Hematopoietic multipotent progenitor cell (in vitro differentiated cells): ENCODE measurements at regions not wholly inside any gene's neighbourhood (a gene's known extent, or its start where the extent isn't known, plus 50 kb on each side); places are given as distances from the start of the nearest gene placed in this dataset.
"Not testable (repeated sequence)": the region's sequence is repeated elsewhere in the genome, so short reads cannot be mapped to it uniquely, and the experiment has no call there.

Source experiments
- DNase-seq, 3 donors: peaks; one replicate each; pipeline ENCODE4 v3.0.0-alpha.2; 2011 to 2015; ENCODE audit warnings: low read depth in 2 of 3, low spot score in 2 of 3

GRCh38 chr3:193114431-193115340, 126.3 kb upstream of the PLAAT1 start:
- no peak for DNase-seq

GRCh38 chr3:193116871-193117270, 124.2 kb upstream of the PLAAT1 start:
- DNase-seq: no peak

GRCh38 chr3:193118907-193119306, 122.1 kb upstream of the PLAAT1 start:
- no peak for DNase-seq

- no peak for DNase-seq
These were observed 121.1 kb upstream of the PLAAT1 start for GRCh38 chr3:193119926-193120325.

GRCh38 chr3:193124861-193125260, 116.2 kb upstream of the PLAAT1 start:
- no peak for DNase-seq

- DNase-seq: no peak
These were observed 111.4 kb upstream of the PLAAT1 start for GRCh38 chr3:193129607-193130006.

GRCh38 chr3:193130576-193130975, 110.4 kb upstream of the PLAAT1 start:
- DNase-seq: no peak

GRCh38 chr3:193132241-193132640, 108.8 kb upstream of the PLAAT1 start:
- no peak for DNase-seq

GRCh38 chr3:193132964-193133363, 108.1 kb upstream of the PLAAT1 start:
- no peak for DNase-seq

- no peak for DNase-seq
These were observed 106.2 kb upstream of the PLAAT1 start for GRCh38 chr3:193134856-193135255.

GRCh38 chr3:193140381-193140780, 100.6 kb upstream of the PLAAT1 start:
- DNase-seq: no peak

GRCh38 chr3:193145248-193145647, 95.8 kb upstream of the PLAAT1 start:
- no peak for DNase-seq

GRCh38 chr3:193148688-193149473, 92.1 kb upstream of the PLAAT1 start:
- DNase-seq: no peak

GRCh38 chr3:193149998-193150397, 91.0 kb upstream of the PLAAT1 start:
- DNase-seq: no peak

GRCh38 chr3:193155044-193155781, 85.8 kb upstream of the PLAAT1 start:
- DNase-seq: not testable (repeated sequence)

- no peak for DNase-seq
These were observed 84.0 kb upstream of the PLAAT1 start for GRCh38 chr3:193157051-193157450.

GRCh38 chr3:193165431-193166120, 75.4 kb upstream of the PLAAT1 start:
- DNase-seq: no peak

GRCh38 chr3:193168931-193169330, 72.1 kb upstream of the PLAAT1 start:
- DNase-seq: no peak

GRCh38 chr3:193174140-193174539, 66.9 kb upstream of the PLAAT1 start:
- no peak for DNase-seq

- DNase-seq: not testable (repeated sequence)
These were observed 61.5 kb upstream of the PLAAT1 start for GRCh38 chr3:193179332-193180012.
